ENCODE measurements at regions not wholly inside any gene's neighbourhood (a gene's known extent, or its start where the extent isn't known, plus 50 kb on each side); places are given as distances from the start of the nearest gene placed in this dataset.

GRCh38 chr18:22604390-22604985 lies 186.8 kb upstream of the CTAGE1 start:
- TF ChIP-seq POLR2A (IDR thresholded peaks at IDR 0.05; ENCODE audit: low read length) (no peak), GATA1 (IDR thresholded peaks at IDR 0.05; ENCODE audit: low read depth, low read length) (no peak)

Data from erythroblast (primary cell).